H7 (cell line): ENCODE measurements at regions not wholly inside any gene's neighbourhood (a gene's known extent, or its start where the extent isn't known, plus 50 kb on each side); places are given as distances from the start of the nearest gene placed in this dataset.

Source experiments
- DNase-seq: peaks from one replicate; pipeline ENCODE4 v3.0.0; 2012
- H3K27me3 ChIP-seq: 2 replicates; pipeline ENCODE4 v1.6.0; 2011; ENCODE audit warnings: mild to moderate bottlenecking, low read length; ENCODE audit not compliant: control insufficient read depth, insufficient read depth
- H3K36me3 ChIP-seq: replicated peaks from 2 replicates; pipeline ENCODE4 v1.5.1; 2011; ENCODE audit warnings: low read length; ENCODE audit not compliant: control insufficient read depth, insufficient read depth
- H3K4me3 ChIP-seq: 2 replicates; pipeline ENCODE4 v1.5.1; 2011; ENCODE audit warnings: low read depth, mild to moderate bottlenecking, control low read depth, low read length, moderate library complexity; ENCODE audit not compliant: insufficient read depth

GRCh38 chr14:51396222-51396815 lies 156.3 kb downstream of the TMX1 start:
- H3K27me3 ChIP-seq, result no peaks in the 10 kb centered on the region
- no peaks in the 10 kb centered on the region for H3K36me3 ChIP-seq
- H3K4me3 ChIP-seq, result no peak overlapping the region
- DNase-seq, result no peak

- DNase-seq, result no peak
- H3K4me3 ChIP-seq, result no peak overlapping the region
- H3K36me3 ChIP-seq, result no peaks in the 10 kb centered on the region
- no peaks in the 10 kb centered on the region for H3K27me3 ChIP-seq
Measured at GRCh38 chr14:51398898-51399297, 158.9 kb downstream of the TMX1 start.

- Histone ChIP-seq H3K4me3 (no peak overlapping the region), H3K36me3 (no peaks in the 10 kb centered on the region), H3K27me3 (no peaks in the 10 kb centered on the region)
- no peak for DNase-seq
Measured at GRCh38 chr14:51400139-51400538, 160.1 kb downstream of the TMX1 start.

- no peaks in the 10 kb centered on the region for H3K36me3 ChIP-seq
- DNase-seq, result no peak
- H3K4me3 ChIP-seq, result no peak overlapping the region
- H3K27me3 ChIP-seq, result no peaks in the 10 kb centered on the region
Measured at GRCh38 chr14:51401272-51401671, 161.2 kb downstream of the TMX1 start.

- no peaks in the 10 kb centered on the region for H3K36me3 ChIP-seq
- DNase-seq, result no peak
- no peak overlapping the region for H3K4me3 ChIP-seq
- H3K27me3 ChIP-seq, result no peaks in the 10 kb centered on the region
Measured at GRCh38 chr14:51401756-51402155, 161.7 kb downstream of the TMX1 start.

GRCh38 chr14:51410897-51411296 lies 170.8 kb downstream of the TMX1 start:
- Histone ChIP-seq H3K4me3 (no peak overlapping the region), H3K36me3 (no peaks in the 10 kb centered on the region), H3K27me3 (no peaks in the 10 kb centered on the region)
- no peak for DNase-seq

GRCh38 chr14:51419685-51420084 lies 179.6 kb downstream of the TMX1 start:
- Histone ChIP-seq H3K36me3 (no peaks in the 10 kb centered on the region), H3K4me3 (no peak overlapping the region), H3K27me3 (no peaks in the 10 kb centered on the region)
- no peak for DNase-seq

GRCh38 chr14:51422704-51423103 lies 182.7 kb downstream of the TMX1 start:
- DNase-seq, result no peak
- Histone ChIP-seq H3K36me3 (no peaks in the 10 kb centered on the region), H3K4me3 (no peak overlapping the region), H3K27me3 (no peaks in the 10 kb centered on the region)

- DNase-seq, result no peak
- Histone ChIP-seq H3K36me3 (no peaks in the 10 kb centered on the region), H3K27me3 (no peaks in the 10 kb centered on the region), H3K4me3 (no peak overlapping the region)
Measured at GRCh38 chr14:51424041-51424440, 184.0 kb downstream of the TMX1 start.

- peak; percentile 19 for DNase-seq
- no peaks in the 10 kb centered on the region for H3K36me3 ChIP-seq
- no peaks in the 10 kb centered on the region for H3K27me3 ChIP-seq
- H3K4me3 ChIP-seq, result no peak overlapping the region
Measured at GRCh38 chr14:51424561-51425251, 184.7 kb downstream of the TMX1 start.

- Histone ChIP-seq H3K4me3 (no peak overlapping the region), H3K27me3 (no peaks in the 10 kb centered on the region), H3K36me3 (no peaks in the 10 kb centered on the region)
- DNase-seq, result no peak
Measured at GRCh38 chr14:51428981-51429380, 188.9 kb downstream of the TMX1 start.

- Histone ChIP-seq H3K36me3 (no peaks in the 10 kb centered on the region), H3K4me3 (no peak overlapping the region), H3K27me3 (no peaks in the 10 kb centered on the region)
- DNase-seq, result no peak
Measured at GRCh38 chr14:51430079-51430478, 190.0 kb downstream of the TMX1 start.

GRCh38 chr14:51430633-51431032 lies 190.6 kb downstream of the TMX1 start:
- peak; percentile 35 for DNase-seq
- Histone ChIP-seq H3K27me3 (no peaks in the 10 kb centered on the region), H3K4me3 (no peak overlapping the region), H3K36me3 (no peaks in the 10 kb centered on the region)

GRCh38 chr14:51431033-51431709 lies 191.1 kb downstream of the TMX1 start:
- Histone ChIP-seq H3K4me3 (no peak overlapping the region), H3K27me3 (no peaks in the 10 kb centered on the region)

GRCh38 chr14:51431741-51432140 lies 191.7 kb downstream of the TMX1 start:
- no peak for DNase-seq
- Histone ChIP-seq H3K27me3 (no peaks in the 10 kb centered on the region), H3K4me3 (no peak overlapping the region), H3K36me3 (no peaks in the 10 kb centered on the region)

More at GRCh38 chr14:51431033-51431709, 191.1 kb downstream of the TMX1 start:
- H3K36me3 ChIP-seq, result no peaks in the 10 kb centered on the region
- DNase-seq, result no peak
